Neutrophil (primary cell): ENCODE measurements at regions not wholly inside any gene's neighbourhood (a gene's known extent, or its start where the extent isn't known, plus 50 kb on each side); places are given as distances from the start of the nearest gene placed in this dataset.

Source experiments
- H3K27ac ChIP-seq: fragments of 200-600 bp; sonication (generic); 2 replicates; pipeline ENCODE4 v1.5.1; 2016; ENCODE audit warnings: mild to moderate bottlenecking, moderate library complexity
- H3K27me3 ChIP-seq: fragments of 200-600 bp; sonication (generic); 2 replicates; pipeline ENCODE4 v1.6.0; 2016; ENCODE audit warnings: mild to moderate bottlenecking
- H3K36me3 ChIP-seq: fragments of 200-600 bp; sonication (generic); 2 replicates; pipeline ENCODE4 v1.5.1; 2017
- H3K4me1 ChIP-seq, 2 experiments: fragments of 200-600 bp in 1 of 2; sonication (generic) in 1 of 2; 1 replicate in 1 of 2; 2 replicates in 1 of 2; pipeline versions ENCODE4 v1.5.1 to v1.6.1; 2013 to 2016; ENCODE audit warnings: low read depth in 1 of 2, low read length in 1 of 2, mild to moderate bottlenecking in 1 of 2, moderate library complexity in 1 of 2; ENCODE audit not compliant: control insufficient read depth in 1 of 2, insufficient read depth in 1 of 2
- H3K4me3 ChIP-seq, 2 experiments: fragments of 200-600 bp in 1 of 2; sonication (generic) in 1 of 2; 1 replicate in 1 of 2; 2 replicates in 1 of 2; pipeline ENCODE4 v1.5.1; 2013 to 2016; ENCODE audit warnings: low read depth in 1 of 2, low read length in 1 of 2, mild to moderate bottlenecking in 1 of 2, moderate library complexity in 1 of 2
- H3K9me3 ChIP-seq: fragments of 200-600 bp; sonication (generic); 2 replicates; pipeline ENCODE4 v1.5.1; 2016
- TF ChIP-seq, protein P1 (sequence below): fragments of 200-600 bp; sonication (generic); IDR thresholded peaks from 2 replicates; pipeline ENCODE4 v1.5.1; 2016; ENCODE audit warnings: antibody characterized with exemption

DNA sequence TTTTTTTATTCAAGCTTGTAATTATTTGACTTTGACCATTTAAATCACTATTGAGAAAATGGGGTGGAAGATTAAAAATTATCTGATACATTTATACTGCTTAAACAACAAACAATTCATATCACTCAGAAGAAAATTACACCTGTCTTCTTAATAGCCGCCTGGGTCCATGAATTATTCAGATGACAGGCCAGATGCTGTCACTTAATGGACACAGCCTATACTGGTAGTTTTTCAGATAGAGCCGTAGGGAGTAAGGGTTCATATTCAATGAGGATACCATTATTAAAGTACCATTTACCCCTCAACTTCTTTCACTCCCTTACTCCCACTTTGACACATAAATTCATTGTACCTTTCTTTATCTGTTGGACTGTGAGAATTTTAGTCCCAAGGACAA, 1193.4 kb upstream of the MAP3K7 start:
- Histone ChIP-seq H3K27me3 (no peaks in the 10 kb centered on the region), H3K4me3 (no peak overlapping the region), H3K9me3 (no peaks in the 10 kb centered on the region), H3K27ac (no peak overlapping the region), H3K4me1 (no peaks in the 10 kb centered on the region), H3K36me3 (no peaks in the 10 kb centered on the region)
- TF ChIP-seq, protein P1, sequence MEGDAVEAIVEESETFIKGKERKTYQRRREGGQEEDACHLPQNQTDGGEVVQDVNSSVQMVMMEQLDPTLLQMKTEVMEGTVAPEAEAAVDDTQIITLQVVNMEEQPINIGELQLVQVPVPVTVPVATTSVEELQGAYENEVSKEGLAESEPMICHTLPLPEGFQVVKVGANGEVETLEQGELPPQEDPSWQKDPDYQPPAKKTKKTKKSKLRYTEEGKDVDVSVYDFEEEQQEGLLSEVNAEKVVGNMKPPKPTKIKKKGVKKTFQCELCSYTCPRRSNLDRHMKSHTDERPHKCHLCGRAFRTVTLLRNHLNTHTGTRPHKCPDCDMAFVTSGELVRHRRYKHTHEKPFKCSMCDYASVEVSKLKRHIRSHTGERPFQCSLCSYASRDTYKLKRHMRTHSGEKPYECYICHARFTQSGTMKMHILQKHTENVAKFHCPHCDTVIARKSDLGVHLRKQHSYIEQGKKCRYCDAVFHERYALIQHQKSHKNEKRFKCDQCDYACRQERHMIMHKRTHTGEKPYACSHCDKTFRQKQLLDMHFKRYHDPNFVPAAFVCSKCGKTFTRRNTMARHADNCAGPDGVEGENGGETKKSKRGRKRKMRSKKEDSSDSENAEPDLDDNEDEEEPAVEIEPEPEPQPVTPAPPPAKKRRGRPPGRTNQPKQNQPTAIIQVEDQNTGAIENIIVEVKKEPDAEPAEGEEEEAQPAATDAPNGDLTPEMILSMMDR, result no peak

DNA sequence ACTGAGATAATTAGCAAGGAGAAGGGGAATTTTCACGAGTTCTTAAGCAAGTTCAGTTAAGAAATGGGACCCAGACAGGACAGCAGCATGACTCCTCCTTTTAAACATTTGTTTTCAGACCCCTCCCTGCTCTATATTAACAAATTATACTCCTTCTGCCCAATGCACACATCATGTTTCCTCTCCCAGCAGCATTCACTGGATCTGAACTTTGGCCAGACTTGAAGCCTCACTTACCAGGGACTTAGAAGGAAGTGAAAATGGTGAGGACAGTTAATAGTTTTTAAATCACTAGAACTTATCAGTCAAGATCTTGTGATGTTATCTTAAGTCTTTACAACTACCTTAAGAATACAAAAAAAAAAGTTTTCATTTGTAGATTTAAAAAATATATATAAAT, 1174.7 kb upstream of the MAP3K7 start:
- Histone ChIP-seq H3K36me3 (no peaks in the 10 kb centered on the region), H3K4me3 (no peak overlapping the region), H3K27me3 (no peaks in the 10 kb centered on the region), H3K9me3 (no peaks in the 10 kb centered on the region), H3K4me1 (no peaks in the 10 kb centered on the region), H3K27ac (no peak overlapping the region)
- TF ChIP-seq, protein P1, result no peak

DNA sequence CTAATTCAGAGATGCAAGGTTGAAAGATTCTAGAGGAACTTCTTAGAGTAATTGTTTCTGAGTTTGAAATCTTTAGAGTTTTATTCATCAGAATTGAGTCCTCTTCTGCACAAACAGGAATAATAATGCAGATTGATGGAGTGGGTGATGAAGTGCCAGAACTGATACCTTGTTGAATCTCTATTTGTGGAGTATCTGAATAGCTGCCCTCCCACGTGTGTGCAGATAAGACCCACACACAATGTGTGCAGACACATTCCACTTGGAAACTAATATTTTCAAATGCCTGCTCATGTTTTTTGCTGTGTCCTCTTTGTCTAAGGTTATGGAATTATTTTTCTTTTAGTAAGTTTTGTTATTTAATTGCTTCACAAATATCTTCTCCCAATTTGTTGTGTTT, 1167.8 kb upstream of the MAP3K7 start:
- Histone ChIP-seq H3K27ac (no peak overlapping the region), H3K4me3 (no peak overlapping the region), H3K36me3 (no peaks in the 10 kb centered on the region), H3K4me1 (no peaks in the 10 kb centered on the region), H3K9me3 (no peaks in the 10 kb centered on the region), H3K27me3 (no peaks in the 10 kb centered on the region)
- TF ChIP-seq, protein P1, result no peak

DNA sequence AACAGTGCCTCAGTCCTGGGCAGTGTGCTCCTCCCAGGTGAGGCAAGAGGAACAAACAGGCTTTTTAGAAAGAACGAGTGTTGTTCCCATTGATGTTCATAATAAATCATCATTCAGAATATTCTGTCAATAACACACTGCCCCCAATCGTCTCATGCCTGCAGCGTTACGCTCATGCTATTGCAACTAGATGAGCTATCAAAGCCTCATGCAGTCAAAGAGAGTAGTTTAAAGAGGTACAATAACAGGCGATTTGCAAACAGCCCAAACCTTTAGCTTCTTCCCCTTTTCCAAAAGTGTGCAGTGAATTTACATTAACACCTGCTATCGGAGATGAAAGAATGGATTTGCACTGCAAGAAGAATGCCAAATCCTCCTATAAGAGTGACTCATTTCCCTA, 1164.7 kb upstream of the MAP3K7 start:
- Histone ChIP-seq H3K9me3 (no peaks in the 10 kb centered on the region), H3K36me3 (no peaks in the 10 kb centered on the region), H3K4me1 (no peaks in the 10 kb centered on the region), H3K27ac (no peak overlapping the region), H3K4me3 (no peak overlapping the region), H3K27me3 (no peaks in the 10 kb centered on the region)
- TF ChIP-seq, protein P1, result no peak

DNA sequence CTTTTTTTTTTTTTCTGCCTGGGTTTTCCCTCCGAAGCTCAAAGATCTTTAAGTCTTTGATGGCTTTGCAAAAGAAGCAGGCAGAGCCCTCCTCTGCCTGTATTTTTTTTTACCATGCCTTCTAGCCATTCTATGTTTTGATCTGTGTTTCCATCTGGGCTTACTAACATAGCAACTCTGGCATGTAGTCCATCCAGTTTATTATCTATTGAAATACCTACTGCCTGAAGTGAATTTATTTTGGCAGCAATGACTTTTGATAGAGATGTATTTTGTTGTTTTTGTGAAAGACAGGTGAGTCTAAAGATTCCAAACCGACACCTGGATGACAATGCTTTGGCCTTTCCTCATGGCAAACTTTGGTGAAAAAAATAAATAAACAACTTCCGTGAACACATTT, 1157.7 kb upstream of the MAP3K7 start:
- Histone ChIP-seq H3K27ac (no peak overlapping the region), H3K4me3 (no peak overlapping the region), H3K9me3 (no peaks in the 10 kb centered on the region), H3K36me3 (no peaks in the 10 kb centered on the region), H3K27me3 (no peaks in the 10 kb centered on the region), H3K4me1 (no peaks in the 10 kb centered on the region)
- TF ChIP-seq, protein P1, result no peak

DNA sequence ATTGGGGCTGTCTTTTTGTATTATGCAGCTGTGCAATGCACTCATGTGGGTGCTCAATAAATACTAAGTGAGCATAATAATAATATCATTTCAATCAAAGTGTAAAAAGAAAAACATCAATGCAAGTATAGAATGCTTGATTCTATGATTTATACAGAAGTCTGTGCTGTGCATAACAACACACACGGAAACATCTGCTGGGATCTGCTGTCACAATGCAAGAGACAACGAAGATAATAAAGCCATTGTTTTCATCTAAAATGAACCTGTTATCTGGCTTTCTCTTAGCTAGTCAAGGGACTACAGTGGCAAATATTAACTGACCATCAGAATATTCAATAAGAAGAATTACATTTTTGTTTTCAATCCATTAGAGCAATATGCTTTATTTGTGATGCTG, 1156.9 kb upstream of the MAP3K7 start:
- Histone ChIP-seq H3K27ac (no peak overlapping the region), H3K27me3 (no peaks in the 10 kb centered on the region), H3K4me3 (no peak overlapping the region), H3K9me3 (no peaks in the 10 kb centered on the region), H3K36me3 (no peaks in the 10 kb centered on the region), H3K4me1 (no peaks in the 10 kb centered on the region)
- TF ChIP-seq, protein P1, result no peak
